ENCODE measurements at regions not wholly inside any gene's neighbourhood (a gene's known extent, or its start where the extent isn't known, plus 50 kb on each side); places are given as distances from the start of the nearest gene placed in this dataset.

DNA sequence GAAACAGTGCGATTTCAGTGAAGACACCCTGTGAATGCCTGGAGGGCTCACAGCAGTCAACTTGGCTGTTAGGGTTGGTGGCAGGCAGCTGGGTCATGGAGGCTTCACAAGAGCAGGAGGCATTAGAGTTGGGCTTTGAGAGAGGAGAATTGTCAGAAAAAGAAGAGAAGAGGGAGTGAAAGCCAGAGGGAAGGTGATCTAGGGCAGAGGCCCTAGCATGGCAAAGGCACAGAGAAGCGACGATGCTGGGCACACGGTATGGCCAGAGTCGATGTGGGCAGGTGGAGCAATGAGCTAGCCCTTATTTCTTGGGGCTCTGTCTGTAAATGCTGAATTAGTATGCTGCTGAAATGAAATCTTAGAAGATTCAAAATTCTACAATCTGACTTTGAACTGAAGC is 52.6 kb upstream of the OLFM4 start:
- intact Hi-C loops (cut with DNase I) = no loop called here
- DNase-seq (ENCODE audit: low spot score) (no peak), ATAC-seq (no peak)

DNA sequence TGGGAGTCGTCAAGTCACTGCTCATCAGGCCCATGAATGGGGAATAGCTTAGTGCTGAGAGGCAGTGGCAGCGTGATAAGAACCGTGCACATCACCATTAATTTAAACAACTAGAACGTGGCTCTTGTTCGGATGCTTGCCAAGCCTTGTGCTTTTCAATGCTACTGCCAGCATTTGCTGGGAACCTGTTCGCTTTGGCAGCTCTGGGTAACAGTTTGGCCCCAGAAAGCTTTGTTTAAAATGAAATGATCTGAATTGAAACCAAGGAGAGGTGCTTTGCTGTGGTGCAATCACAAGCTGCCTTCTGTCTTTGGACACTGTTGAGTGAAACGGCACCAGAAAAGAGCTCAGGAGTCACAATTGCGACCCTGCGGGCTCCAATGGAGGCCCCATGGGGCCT is 53.5 kb upstream of the OLFM4 start:
- ATAC-seq = no peak

DNA sequence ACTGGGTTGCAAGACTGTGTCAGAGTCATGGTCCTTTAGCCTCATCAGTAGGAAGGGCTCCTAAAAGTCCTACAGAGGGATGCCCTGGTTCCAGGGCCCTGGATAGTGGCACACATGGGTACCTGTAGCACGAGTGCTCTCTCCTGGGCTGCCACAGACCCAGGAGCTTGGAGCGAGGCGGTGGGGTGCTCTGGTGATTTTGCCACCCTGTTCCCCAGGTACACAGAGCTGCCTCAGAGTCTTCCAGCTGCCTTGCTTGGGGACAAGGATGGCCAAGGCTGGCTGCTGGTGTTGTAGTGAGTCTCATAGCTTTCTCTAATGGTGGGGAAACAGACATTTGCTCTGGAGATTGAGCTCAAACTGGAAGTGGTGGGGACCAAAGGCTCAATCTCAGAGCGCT is 53.9 kb upstream of the OLFM4 start:
- no peak for ATAC-seq
- DNase-seq (ENCODE audit: low spot score) = no peak
- intact Hi-C loops (cut with DNase I) = no loop called here

More for the DNA sequence above, 53.5 kb upstream of the OLFM4 start:
- no peak for DNase-seq (ENCODE audit: low spot score)
- intact Hi-C loops (cut with DNase I) = no loop called here

DNA sequence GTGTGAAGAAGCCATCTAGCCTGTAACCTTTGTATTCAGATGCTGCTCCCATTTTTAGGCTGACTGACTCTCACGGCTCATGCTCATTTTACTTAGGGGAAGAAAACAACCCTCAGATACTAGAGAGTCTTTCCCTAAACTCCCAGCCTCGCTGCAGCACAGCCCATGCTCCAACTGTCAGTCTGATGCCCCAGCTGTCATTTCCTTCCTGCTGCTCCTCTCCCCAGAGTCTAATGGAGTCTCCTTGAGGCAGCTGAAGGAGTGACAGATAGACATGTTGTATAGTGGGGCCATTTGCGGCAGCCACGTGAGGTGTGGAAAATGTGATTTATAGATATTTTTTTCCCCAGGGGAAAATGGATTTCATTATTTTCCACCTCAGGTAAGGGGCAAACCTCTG is 59.2 kb upstream of the OLFM4 start:
- DNase-seq (ENCODE audit: low spot score) = no peak
- intact Hi-C loops (cut with DNase I) = no loop called here
- ATAC-seq = no peak

DNA sequence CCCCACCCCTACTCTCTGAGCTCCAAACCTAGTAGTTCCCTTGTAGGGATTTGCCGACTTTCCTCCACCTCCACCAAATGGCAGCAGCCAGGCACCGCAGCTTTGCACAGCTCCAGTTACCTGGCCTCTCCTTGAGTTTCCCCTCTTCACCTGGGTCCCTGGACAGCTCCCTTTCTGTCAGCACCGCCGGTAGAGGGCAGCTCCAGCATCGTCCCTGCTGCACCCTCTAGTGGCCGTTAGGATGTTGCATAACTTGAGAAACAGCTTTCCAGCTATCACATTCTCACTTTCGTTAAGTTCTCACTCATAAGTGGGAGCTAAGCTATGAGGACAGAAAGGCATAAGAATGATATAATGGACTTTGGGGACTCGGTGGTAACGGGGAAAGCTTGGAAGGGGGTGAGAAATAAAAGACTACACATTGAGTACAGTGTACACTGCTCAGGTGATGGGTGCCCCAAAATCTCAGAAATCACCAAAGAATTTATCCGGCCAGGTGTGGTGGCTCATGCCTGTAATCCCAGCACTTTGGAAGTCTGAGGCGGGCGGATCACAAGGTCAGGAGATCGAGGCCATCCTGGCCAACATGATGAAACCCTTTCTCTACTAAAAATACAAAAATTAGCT is 60.4 kb upstream of the OLFM4 start:
- intact Hi-C loops (cut with DNase I) = no loop called here
- ATAC-seq = peak; percentile 88
- DNase-seq (ENCODE audit: low spot score) = peak; percentile 85

DNA sequence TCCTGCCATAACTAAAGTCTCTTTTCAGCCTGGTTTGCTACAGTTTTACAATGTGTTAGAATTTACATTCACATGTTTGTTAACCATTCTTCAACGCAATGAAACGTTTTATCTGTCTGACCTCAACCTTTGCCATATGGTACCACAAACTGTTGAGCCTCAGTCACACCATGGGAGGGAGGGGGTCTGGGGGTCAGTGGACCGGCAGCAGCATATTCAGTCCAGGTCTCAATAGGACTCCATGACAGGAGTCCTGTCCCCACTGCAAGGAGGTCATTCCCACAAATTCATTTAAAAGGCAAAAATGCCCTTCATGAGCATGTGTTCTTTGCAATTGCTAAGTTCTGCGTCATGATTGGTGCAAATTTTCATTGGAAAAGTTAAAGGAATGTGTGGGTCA is 66.6 kb upstream of the OLFM4 start:
- intact Hi-C loops (cut with DNase I) = no loop called here
- ATAC-seq = no peak
- DNase-seq (ENCODE audit: low spot score) = no peak

DNA sequence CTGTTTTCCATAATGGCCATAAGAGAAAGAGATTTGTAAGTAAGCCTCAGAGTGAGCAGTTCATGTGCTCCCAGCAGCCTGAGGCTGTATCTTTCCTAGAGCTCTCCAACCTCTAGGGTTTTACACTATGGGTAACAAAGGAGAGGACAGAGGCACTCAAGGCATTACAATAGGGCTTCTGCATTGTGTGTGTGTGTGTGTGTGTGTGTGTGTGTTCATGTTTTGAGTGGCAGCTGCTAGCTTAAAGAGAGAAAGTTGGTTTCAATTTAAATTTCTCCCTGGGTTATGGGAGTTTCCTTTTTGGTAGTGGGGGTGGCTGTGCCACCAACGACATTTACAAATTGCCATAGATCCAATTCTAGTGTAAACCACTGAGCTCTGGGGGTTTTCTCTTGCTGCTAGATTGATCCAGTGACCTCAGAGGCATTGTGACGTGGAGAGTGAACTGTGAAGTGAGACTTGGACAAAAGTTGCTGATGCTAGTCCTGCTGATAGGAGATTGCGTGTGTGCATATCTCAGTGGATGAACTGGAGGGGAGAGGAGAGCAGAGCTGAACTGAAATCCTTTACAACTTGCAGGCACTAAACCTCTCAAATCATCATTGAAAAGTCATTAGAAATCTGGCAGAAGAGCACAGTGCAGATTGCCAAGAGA is 67.2 kb upstream of the OLFM4 start:
- intact Hi-C loops (cut with DNase I) = no loop called here
- ATAC-seq = no peak
- DNase-seq (ENCODE audit: low spot score) = no peak

DNA sequence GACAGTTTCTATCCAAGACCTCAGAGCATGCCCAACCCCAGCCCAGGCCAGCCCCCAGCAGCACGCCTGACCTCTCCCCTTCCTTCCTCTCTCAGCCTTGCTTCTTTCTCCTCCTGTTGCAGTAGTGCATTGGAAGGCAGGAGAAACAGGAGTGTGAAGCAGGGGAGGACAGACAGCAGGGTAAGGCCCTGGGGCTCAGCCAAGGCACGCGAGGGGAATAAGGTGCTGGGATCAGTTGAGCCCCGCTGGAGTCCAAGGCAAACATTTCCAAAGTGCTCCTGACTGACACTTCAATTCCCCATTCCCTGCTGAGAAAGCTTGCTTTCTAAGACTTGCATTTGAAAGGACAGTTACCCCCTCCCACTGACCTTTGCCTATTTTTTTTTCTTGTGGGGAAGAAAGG is 73.1 kb upstream of the OLFM4 start:
- DNase-seq (ENCODE audit: low spot score) (no peak), ATAC-seq (no peak)
- intact Hi-C loops (cut with DNase I) = no loop called here

DNA sequence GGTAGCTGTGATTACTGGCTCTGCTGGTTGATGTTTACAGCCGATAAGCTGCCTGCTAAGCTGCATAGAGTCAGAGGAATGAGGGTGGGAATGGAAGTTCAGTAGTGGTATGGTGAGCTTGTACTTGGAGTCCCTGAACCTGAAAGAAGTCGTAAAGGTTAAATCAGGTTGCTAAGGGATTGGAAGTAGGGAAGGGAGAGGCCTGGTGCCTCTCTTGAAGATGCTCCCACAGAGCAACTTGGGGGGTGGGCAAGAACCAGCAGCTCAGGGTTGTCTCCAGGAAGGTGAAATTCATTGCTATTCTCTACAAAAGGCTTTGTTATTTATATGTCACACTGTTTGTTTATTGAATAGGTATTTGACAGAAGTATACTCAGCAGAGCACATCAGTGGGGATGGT is 73.8 kb upstream of the OLFM4 start:
- no peak for ATAC-seq
- no peak for DNase-seq (ENCODE audit: low spot score)
- intact Hi-C loops (cut with DNase I) = no loop called here

DNA sequence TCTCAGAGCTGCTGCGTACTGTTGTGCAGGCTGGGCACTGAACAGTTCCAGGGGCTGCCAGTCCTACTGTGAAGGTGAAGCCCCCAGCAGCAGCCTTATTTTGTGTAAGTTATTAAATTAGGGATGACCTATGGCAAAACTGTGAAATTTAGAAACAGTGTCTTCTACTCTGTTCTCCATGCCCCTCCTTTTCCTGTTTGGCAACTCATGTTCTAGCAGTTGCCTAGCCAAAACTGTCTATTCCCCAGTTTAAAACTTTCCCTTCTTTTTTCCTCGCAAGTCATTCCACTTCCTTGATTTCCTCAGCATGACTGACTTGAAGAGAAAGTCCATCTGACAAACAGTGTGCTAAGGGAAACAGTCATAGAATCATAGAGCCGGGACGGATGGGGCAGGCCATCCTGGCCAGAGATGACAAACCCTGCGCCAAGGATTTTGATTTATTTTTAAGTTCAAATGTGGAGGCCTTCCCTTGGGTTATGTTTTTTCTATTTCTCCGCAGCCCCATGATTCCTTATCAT is 78.1 kb upstream of the OLFM4 start:
- DNase-seq (ENCODE audit: low spot score) (no peak), ATAC-seq (peak; percentile 29)
- intact Hi-C loops (cut with DNase I) = no loop called here

DNA sequence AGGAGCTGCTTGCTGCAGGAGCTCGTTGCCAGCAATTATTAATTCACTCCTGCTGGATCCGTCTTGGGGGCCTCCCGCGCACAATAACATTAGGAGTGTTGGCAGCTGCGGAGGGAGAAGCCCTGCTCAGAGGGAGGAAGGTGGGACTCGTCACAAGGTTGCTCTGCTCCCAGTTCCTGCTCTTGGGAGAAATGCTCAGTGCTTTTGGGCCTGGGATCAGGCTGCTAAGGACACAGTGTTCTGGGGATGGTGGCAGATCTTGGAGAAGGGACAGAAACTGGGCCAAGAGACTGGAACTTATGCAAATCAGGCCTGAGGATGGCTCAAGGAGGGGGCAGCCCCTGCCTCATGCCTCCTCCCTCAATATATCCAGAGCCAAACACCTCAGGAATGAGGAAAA is 78.9 kb upstream of the OLFM4 start:
- ATAC-seq = peak; percentile 41
- DNase-seq (ENCODE audit: low spot score) = no peak
- intact Hi-C loops (cut with DNase I) = no loop called here

DNA sequence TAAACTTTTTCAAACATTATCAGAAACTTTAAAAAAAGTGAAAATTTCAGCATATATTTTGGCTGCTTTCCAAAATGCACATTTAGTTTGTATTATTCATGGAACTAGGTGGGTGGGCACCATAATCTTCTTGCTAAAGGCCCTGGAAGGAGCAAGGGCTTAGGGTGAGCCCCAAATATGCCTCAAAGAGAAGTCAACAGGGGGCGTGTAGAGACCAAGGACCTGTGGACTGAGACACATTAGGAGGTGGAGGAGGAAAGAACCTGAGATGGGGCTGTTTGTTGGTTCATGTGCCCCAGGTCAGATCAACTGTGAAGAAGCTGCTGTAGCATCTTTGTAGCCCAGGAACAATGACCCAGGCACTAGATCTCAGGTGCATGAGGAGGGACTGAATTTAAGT is 79.6 kb upstream of the OLFM4 start:
- no peak for ATAC-seq
- no peak for DNase-seq (ENCODE audit: low spot score)
- intact Hi-C loops (cut with DNase I) = no loop called here

DNA sequence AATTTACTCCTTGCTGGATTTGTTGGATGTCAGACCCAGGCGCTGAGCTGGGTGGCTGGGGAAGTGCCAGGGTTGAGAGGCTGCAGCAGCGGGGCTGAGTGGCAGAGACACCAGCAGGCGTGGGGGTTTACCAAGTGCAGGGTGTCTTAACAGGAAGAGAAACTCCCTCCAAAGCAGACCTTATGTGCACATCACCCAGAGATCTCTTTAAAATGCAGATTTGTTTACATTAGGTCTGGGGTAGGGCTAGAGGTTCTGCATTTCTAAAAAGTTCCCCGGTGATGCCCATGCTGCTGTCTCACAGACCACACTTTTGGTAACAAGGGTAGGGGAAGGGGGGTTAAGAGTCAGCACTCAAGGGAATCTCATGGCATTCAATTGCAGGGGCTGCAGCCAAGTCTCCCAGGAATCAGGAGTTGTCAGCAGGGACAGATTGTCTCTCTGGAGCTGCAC is 80.7 kb upstream of the OLFM4 start:
- ATAC-seq (no peak), DNase-seq (ENCODE audit: low spot score) (no peak)
- intact Hi-C loops (cut with DNase I) = no loop called here

DNA sequence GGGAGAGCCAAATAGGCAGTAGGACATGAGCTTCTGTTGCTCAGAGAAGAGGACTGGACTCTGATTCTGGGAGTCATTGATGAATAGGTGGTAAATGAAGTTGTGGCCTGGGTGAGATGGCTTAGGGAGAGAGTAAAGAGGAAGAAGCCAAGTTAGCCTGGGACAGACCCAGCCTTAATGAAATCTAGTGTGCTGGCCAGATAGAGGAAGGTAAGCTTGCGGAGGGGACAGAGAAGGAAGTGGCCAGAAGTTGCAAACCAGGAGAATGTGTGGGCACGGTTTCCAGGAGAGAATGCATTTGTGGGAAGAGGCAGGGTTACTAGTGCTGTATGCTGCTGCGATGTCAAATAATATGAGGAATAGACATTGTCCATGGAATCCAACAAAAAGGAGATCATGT is 83.3 kb upstream of the OLFM4 start:
- ATAC-seq (no peak), DNase-seq (ENCODE audit: low spot score) (no peak)
- intact Hi-C loops (cut with DNase I) = no loop called here

DNA sequence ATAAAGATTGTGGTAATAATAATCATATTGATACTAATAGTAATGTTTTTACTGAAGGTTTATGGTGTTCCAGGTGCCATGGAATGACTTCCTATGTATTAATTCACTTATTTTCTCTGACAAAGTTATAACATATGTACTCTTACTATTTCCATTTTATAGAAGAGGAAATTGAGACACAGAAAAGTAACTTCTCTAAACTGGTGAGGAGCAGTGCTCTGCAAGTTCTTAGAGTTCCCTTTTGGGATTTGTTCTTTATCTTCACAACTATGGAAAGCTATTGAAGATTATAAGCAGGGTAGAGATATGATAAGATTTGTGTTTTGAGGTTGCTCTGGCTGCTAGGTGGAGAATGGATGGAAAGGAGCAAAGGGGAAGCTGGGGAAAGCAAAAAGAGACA is 83.9 kb upstream of the OLFM4 start:
- ATAC-seq = no peak
- intact Hi-C loops (cut with DNase I) = no loop called here
- DNase-seq (ENCODE audit: low spot score) = no peak

DNA sequence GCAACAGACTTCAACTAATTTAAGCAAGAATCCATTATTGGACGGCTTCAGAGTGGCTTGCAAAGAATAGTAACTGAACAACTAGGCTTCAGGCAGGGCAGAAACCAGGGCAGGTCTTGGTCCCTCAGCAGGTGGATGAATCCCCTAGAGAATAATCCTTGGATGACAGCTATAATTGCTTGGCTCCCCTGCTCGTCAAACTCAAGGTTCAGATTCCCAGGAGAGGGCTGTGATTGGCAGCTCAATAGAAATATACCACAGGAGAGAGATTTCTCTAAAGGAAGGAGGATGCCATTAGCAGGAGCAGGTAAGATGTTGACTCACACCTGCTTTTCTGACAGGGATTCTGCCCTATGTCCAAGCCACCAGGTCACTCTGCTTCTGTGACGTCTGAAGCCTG is 89.6 kb upstream of the PCDH8 start:
- intact Hi-C loops (cut with DNase I) = no loop called here
- no peak for DNase-seq (ENCODE audit: low spot score)

DNA sequence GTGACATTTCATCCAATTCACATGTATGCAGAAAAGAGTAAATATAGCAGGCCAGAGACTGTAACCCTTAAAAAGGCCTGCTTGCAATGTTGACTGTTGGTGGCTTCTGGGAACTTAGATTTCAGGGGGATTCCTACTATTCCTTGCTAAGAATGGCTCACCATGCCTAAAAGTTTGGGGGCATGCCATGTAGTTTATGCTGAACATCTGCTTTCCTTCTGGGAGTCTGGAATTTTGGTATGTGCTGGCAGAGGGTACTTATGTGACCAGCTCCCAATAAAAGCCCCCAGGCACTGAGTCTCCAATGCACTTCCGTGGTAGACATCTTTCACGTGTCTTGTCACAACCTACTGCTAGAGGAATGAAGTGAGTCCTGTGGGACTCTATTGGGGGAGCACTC is 88.4 kb upstream of the PCDH8 start:
- ATAC-seq = no peak
- intact Hi-C loops (cut with DNase I) = no loop called here
- DNase-seq (ENCODE audit: low spot score) = no peak

More for the DNA sequence above, 89.6 kb upstream of the PCDH8 start:
- no peak for ATAC-seq

DNA sequence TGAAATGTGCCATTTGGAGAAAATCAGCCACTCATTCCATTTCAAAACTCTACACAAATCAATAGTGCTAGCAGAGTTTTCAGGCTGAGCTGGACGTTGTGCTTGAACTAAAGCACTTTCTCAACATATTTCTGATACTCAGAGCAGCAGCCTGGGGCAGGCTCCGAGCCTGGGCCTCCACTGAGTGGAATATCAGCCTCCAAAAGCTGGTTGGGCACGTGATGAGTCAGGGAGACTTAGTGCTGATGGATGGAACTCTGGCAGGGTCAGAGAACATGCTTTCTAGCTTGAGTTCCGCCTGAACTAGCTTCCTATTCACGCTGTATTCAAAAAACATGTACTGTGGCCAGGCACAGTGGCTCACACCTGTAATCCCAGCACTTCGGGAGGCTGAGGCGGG is 85.8 kb upstream of the PCDH8 start:
- intact Hi-C loops (cut with DNase I) = no loop called here
- DNase-seq (ENCODE audit: low spot score) (no peak), ATAC-seq (no peak)

DNA sequence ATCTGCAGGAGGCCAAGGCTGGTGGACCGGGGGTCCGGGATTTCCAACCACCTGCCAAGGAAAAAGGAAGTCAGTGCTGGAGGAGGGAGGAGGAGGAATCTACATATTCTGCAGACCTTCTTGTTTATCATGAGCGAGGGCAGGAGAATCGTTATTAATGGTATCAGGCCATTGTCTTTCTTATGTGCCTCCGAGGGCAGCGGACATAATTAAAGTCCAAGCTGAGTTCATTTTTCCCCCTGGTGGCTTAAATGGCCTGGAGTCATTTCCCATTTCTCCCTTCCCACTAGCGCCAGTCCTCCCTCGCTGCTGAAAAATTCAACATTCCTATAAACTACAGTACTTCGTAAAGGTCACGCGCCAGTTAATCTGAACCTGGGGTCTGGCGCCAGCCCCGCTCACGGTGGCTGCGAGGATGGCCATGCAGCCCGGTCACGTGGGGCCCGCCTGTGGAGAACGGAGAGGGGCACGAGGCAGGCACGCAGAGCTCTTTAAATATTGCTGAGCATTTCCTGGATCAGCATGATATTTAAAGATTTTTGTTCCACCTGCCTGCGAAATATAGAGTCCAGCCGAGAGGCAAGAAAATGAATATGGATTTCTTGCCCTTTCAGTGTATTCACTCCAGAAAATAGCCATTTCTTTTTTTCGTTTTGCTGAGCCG is 85.2 kb upstream of the PCDH8 start:
- no peak for ATAC-seq
- no peak for DNase-seq (ENCODE audit: low spot score)
- intact Hi-C loops (cut with DNase I) = no loop called here

DNA sequence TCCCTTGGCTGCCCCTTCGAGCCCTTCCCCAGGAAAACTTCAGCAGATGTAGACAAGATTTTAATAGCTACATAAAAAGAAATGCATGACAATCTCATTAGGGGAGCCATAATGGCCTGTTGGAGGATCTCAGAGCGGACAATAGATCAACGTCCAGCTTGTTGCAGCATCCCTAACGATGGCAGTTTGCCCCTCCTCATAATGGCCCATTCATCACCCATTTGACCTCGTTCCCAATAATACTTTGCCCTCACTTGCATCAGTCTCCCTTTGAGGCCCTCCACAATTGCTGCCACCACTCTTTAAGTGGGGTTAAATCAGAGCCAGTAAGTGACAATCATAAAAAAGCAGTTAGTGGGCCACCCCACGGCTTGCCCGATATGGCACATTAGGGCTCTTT is 84.7 kb upstream of the PCDH8 start:
- ATAC-seq (no peak), DNase-seq (ENCODE audit: low spot score) (no peak)
- intact Hi-C loops (cut with DNase I) = no loop called here

DNA sequence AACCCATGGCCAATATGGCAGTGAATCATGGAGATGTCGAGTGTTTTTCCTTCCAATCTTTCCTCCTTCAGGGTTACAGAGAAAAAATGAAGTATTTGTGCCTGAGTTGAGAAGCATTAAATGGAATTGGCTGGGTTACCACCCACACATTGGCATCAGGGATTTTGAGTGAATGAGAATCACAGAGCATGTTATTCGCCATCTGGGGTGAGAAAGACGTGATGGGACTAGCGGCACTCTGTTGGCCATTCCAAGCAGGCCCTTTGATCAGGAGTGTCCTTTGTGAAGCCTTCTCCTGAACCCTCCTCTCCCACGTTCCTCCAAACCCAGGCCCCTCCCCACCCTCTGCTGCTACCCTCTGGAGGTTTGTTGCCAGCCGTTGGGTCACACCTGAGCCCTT is 84.2 kb upstream of the PCDH8 start:
- DNase-seq (ENCODE audit: low spot score) = no peak
- intact Hi-C loops (cut with DNase I) = no loop called here
- ATAC-seq = no peak
